Stimulated activated CD8-positive, alpha-beta memory T cell treated with anti-CD3 and anti-CD28 coated beads, Interleukin-2, amount 100 ng/mL, for 1 hour (primary cell): ENCODE measurements at regions not wholly inside any gene's neighbourhood (a gene's known extent, or its start where the extent isn't known, plus 50 kb on each side); places are given as distances from the start of the nearest gene placed in this dataset.
"Not testable (repeated sequence)": the region's sequence is repeated elsewhere in the genome, so short reads cannot be mapped to it uniquely, and the experiment has no call there.

Experiments used
- DNase-seq, 2 donors: peaks; one replicate each; pipeline ENCODE4 v3.0.0-alpha.2; 2020; ENCODE audit warnings: low read depth in 2 of 2

- no peak for DNase-seq
Measured at GRCh38 chr9:36521148-36521547, 51.5 kb upstream of the MELK start.

- no peak for DNase-seq
Measured at GRCh38 chr9:36517131-36517530, 55.6 kb upstream of the MELK start.

GRCh38 chr9:36504156-36504555 lies 68.5 kb upstream of the MELK start:
- DNase-seq: no peak

- no peak for DNase-seq
Measured at GRCh38 chr9:36503172-36504088, 69.3 kb upstream of the MELK start.

- no peak for DNase-seq
Measured at GRCh38 chr9:36501727-36502126, 71.0 kb upstream of the MELK start.

- not testable (repeated sequence) for DNase-seq
Measured at GRCh38 chr9:36500931-36501330, 71.8 kb upstream of the MELK start.

GRCh38 chr9:36499174-36499890 lies 73.4 kb upstream of the MELK start:
- no peak for DNase-seq

DNA sequence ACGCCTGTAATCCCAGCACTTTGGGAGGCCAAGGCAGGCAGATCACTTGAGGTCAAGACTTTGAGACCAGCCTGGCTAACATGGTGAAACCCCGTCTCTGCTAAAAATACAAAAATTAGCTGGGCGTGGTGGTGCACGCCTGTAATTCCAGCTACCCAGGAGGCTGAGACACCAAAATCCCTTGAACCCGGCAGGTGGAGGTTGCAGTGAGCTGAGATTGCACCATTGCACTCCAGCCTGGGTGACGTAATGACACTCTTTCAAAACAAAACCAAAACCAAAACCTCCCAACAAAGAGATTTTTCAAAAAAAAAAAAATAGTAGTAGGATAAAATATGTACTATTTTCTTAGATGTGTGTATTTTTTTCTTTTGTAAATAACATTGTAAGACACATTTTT lies 79.1 kb upstream of the MELK start:
- not testable (repeated sequence) for DNase-seq

DNA sequence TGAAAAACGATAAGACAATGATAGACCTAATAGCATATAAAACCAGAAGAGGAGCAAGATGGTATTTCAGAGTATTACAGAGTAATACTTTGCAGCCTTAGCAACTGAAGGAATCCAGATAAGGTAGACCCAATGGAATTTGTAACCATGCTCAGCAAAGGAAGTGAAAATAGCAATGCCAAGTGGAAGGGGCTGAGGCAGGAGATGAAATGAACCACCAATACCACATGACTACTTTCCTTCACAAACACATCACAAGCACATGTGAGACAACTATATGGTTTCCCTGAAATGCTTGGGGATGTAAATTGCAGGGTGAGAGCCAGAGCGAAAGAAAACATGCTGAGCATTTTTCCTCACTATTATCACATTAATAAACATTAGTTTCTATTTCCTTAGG lies 79.8 kb upstream of the MELK start:
- no peak for DNase-seq

DNA sequence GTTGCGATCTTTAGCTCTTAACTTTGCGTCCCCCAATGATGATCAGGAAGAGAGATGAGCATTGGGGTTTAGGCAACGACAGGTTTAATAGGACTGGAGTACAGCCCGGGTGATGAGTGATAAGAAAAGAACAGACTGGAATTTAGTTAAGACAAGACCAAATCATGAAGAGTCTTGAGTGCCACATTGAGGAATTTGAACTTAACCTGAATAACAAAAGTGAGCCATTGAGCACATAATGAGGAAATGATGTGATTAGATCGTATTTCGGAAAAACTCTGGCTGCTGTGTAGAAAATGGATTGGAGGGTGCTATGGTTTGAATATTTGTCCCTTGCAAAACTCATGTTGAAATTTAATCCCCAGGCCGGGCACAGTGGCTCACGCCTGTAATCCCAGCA lies 83.2 kb upstream of the MELK start:
- no peak for DNase-seq

DNA sequence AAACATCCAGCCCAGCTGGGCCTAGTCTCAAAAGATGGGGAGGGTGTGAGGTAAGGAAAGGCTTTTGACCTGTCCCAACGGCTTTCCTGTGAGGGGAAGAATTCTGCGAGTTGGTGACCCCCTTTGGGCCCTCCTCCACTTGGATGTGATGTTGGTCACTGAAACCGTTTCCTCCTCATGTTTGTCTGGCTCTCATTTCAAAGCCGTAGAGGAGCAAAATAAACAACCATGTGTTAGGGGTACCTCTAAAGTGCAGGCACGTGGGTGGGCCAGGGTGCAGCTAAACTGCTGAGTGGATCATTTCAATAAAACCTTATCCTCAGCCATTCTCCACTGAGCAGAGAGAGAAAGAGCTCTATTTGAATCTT lies 84.3 kb upstream of the MELK start:
- no peak for DNase-seq

GRCh38 chr9:36487482-36488388 lies 85.0 kb upstream of the MELK start:
- DNase-seq: peak; percentile 77 to 83

- peak; percentile 5 to 11 for DNase-seq
Measured at GRCh38 chr9:36486933-36487481, 85.7 kb upstream of the MELK start.

DNA sequence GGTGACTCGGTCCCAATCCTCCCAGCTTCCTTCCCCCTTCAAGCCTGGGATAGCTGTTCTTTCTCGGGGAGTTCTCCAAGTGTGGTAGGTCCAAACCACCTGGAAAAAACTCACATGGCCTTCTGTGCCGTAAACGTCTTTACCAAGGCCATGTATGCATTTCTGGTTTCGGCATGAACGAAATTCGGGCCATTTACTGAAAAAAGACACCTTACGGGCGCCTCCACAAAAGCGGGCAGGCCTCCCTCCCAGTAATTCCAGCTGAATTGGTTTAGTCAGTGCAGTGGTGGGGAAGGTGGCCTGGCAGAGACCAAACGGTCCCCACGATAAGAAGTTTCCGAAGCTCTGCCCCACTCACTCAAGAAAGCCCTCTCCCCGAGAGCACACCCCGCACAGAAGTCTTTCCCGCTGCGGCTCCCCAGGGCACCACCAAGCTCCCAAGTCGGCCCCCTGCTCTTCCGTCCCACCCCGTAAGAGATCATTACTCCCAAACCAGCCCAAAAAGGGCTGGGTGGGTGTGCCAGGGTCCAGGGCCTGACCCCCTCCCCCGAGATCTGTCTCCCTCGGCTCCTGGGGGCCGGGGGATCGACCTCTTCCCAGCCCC lies 86.3 kb upstream of the MELK start:
- peak in 1 of 2 donors; percentile 12 for DNase-seq

- no peak for DNase-seq
Measured at GRCh38 chr9:36485647-36486328, 85.7 kb upstream of the RNF38 start.

GRCh38 chr9:36484124-36484523 lies 84.1 kb upstream of the RNF38 start:
- no peak for DNase-seq

GRCh38 chr9:36479101-36479500 lies 79.0 kb upstream of the RNF38 start:
- no peak for DNase-seq

DNA sequence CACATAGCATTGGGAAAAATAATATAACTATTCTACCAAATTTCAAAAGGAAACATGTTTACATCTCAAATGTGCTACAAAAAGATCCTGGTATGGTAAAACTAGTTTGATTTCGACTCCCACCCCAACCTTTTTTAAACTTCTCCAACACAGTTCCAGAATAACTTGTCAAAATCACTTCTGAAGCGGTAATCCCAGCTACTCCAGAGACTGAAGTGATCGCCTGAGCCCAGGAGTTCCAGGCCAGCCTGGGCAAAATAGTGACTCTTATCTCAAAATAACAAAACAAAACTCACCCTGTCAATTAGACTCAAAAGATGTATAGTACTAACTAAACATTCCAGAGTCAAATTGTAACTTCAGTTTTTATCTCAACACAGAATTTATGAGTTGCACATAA lies 71.3 kb upstream of the RNF38 start:
- DNase-seq: no peak

DNA sequence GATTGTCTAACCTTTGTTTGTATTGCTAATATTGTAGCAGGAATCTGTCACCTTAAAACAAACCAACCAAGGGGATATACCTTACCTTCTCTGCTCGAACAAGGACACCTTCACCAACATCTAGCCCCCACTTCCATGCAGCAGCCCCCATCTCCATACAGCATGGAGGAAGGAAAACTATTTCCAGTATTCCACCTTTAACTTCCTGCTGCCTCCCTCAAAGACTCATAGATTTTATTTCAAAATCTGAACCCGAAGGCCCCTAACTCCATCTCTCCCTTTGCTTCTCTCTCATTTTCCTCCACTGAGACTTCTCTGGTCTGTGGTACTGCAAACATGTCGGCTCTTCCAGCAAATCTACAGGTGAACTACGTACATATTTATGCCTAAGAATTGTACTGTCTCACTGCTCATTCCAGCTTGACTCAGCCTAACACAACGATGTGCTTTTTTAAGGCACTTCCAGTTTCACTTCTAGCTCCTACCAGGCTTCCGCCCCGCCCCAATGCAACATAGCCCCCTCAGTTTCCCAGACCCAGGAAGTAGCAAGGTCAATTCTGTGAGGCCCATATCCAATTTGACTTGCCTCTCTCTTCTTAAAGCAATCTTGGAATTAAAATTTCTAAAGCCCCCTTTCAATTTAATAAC lies 70.7 kb upstream of the RNF38 start:
- DNase-seq: peak; percentile 8 to 33

DNA sequence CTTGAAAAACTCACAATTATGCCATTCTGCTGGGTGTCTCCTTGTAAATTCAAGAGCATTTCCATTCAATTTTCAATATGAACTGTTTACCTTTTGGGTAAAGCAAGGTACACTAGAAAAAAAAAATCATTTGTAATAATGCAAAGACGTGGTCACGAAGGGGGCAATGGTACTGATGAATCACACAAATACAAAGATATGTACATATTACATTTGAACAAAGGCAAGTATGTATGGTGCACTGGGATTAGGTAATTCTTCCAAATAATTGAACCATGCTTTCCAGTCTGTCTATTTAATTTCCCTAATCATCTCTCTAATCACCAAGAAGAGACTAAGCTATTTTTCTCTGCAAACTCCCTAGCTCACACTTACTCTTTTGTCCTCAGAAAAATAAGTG lies 63.4 kb upstream of the RNF38 start:
- no peak for DNase-seq
